Activated T-helper 1 cell treated with anti-CD3 and anti-CD28 coated beads, Interleukin-12 subunit alpha, Interleukin-12 subunit beta, Interleukin-2, Interleukin-4 antibody, amounts not matched to agents 30 ng/mL and 10 ng/mL and 1 ng/mL, durations not matched to agents 14 hours and 24 hours and 36 hours (primary cell): ENCODE measurements at regions not wholly inside any gene's neighbourhood (a gene's known extent, or its start where the extent isn't known, plus 50 kb on each side); places are given as distances from the start of the nearest gene placed in this dataset.

Experiments used
- DNase-seq: peaks from one replicate; pipeline ENCODE4 v3.0.0; 2021; ENCODE audit warnings: low spot score
- H3K27ac Mint-ChIP-seq: one replicate; pipeline ENCODE4 v1.8.0; 2021; ENCODE audit warnings: mild to moderate bottlenecking, mixed read lengths
- H3K27me3 Mint-ChIP-seq: one replicate; pipeline ENCODE4 v1.8.0; 2022; ENCODE audit warnings: mild to moderate bottlenecking, moderate library complexity, mixed read lengths; ENCODE audit not compliant: insufficient read depth
- H3K36me3 Mint-ChIP-seq: one replicate; pipeline ENCODE4 v1.8.0; 2021; ENCODE audit warnings: low read depth, mixed read lengths
- H3K4me1 Mint-ChIP-seq: one replicate; pipeline ENCODE4 v1.8.0; 2021; ENCODE audit warnings: low read depth, mixed read lengths
- H3K4me3 Mint-ChIP-seq: one replicate; pipeline ENCODE4 v1.8.0; 2021; ENCODE audit warnings: mild to moderate bottlenecking, moderate library complexity, mixed read lengths
- H3K9me3 Mint-ChIP-seq: one replicate; pipeline ENCODE4 v1.8.0; 2021; ENCODE audit warnings: mixed read lengths
- intact Hi-C: fragments of 100-400 bp; cut with micrococcal nuclease; formaldehyde crosslinking; loops from one replicate; pipeline ENCODE4 v1.15.1; 2024

DNA sequence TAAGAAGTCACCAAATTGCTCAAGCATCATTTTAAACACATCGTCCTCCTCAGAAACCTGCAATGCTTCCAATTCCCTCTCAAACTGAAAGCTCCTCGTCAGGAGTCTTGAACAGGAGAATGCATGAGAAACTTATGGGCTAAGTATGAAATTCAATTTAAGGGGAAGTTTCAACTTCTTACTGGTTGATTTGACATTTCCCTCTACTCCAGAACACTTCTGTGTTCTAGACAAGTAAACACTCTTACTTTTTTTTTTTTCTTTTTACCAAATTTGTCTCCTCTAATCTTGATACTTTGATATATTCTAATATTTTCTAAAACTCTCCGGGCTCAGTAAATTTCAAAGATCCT, 181.7 kb downstream of the RSL24D1 start:
- intact Hi-C loops: no loop called here
- Mint-ChIP-seq H3K27ac (no peak overlapping the region), H3K4me3 (no peak overlapping the region), H3K27me3 (no peaks in the 10 kb centered on the region), H3K36me3 (no peaks in the 10 kb centered on the region), H3K9me3 (no peaks in the 10 kb centered on the region), H3K4me1 (no peaks in the 10 kb centered on the region)
- no peak for DNase-seq

DNA sequence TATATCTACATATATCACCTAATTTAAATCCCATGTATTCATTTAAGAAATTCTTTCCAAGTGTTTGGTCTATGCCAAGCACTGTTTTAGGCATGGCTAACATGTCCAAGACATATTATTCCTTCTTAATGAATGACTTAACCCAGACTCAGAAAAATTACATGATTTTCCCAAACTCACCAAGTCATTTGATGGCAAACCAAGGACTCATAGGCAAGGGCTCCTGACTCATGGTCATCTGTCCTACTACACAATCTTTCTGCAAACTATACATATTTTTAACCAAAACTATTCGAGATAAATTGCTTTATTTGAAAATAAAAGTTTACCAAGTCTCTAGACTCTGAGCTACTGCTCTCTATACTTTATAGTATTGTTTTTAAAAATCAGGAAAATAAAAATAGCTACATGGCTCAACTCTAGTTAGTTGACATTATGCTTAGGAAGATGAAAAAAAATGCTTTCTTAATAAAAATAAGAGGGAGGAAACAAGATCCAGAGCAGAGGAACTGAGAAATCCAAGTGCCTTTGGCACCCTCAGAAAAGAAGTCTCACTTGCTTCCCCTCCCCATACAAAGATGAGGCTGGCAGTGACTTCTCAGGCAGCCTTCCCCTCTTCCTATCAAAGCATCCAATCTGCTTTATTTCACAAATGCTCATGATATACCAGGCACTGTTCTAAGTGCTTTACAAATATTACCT, 182.2 kb downstream of the RSL24D1 start:
- no peak overlapping the region for H3K27ac Mint-ChIP-seq

DNA sequence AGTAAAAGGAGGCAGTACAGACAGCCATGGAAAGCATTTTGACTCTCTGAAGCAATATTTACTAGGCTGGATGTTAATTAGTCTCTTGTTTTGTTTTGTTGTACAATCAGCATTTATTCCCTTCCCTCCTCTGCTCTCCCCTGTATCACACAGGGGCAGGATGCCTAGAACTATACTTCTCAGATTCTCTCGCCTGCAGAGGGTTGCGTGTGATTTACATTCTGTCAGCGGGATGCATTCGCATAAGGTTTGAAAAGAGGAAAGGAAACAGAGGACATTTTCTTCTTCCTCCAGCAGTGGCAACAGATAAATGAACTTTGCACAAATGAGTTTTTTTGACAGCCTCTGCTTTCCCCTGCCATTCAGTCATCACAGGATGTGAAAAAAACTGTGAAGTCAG, 188.3 kb downstream of the RSL24D1 start:
- Mint-ChIP-seq H3K27ac (no peak overlapping the region), H3K9me3 (no peaks in the 10 kb centered on the region), H3K27me3 (no peaks in the 10 kb centered on the region), H3K36me3 (no peaks in the 10 kb centered on the region), H3K4me3 (no peak overlapping the region), H3K4me1 (no peaks in the 10 kb centered on the region)
- DNase-seq: no peak
- intact Hi-C loops: no loop called here

More for the DNA sequence above, 182.2 kb downstream of the RSL24D1 start:
- Mint-ChIP-seq H3K4me3 (no peak overlapping the region), H3K27me3 (no peaks in the 10 kb centered on the region), H3K36me3 (no peaks in the 10 kb centered on the region), H3K4me1 (no peaks in the 10 kb centered on the region), H3K9me3 (no peaks in the 10 kb centered on the region)
- intact Hi-C loops: no loop called here
- DNase-seq: no peak

DNA sequence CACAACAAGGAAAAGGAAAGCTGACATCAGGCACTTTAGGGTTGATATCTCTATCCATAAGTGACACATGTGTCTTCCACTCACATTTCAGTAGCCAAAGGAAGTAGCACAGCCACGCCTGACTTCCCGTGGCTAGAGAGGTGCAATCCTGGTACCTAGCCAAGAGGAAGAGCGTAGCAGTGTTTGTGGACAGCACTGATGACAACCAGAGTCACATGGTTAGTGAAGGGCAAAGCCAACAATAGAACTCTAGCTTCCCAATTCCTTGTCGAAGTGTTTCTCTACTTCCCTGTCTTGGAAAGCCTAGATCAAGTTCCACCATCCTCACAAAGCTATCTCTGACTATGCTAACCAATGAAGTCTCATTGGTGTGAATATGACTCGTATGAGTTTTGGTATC, 189.2 kb downstream of the RSL24D1 start:
- H3K27ac Mint-ChIP-seq: no peak overlapping the region
- H3K36me3 Mint-ChIP-seq: no peaks in the 10 kb centered on the region
- no peak for DNase-seq
- no peaks in the 10 kb centered on the region for H3K4me1 Mint-ChIP-seq
- intact Hi-C loops: no loop called here
- H3K4me3 Mint-ChIP-seq: no peak overlapping the region
- H3K27me3 Mint-ChIP-seq: no peaks in the 10 kb centered on the region
- H3K9me3 Mint-ChIP-seq: no peaks in the 10 kb centered on the region

DNA sequence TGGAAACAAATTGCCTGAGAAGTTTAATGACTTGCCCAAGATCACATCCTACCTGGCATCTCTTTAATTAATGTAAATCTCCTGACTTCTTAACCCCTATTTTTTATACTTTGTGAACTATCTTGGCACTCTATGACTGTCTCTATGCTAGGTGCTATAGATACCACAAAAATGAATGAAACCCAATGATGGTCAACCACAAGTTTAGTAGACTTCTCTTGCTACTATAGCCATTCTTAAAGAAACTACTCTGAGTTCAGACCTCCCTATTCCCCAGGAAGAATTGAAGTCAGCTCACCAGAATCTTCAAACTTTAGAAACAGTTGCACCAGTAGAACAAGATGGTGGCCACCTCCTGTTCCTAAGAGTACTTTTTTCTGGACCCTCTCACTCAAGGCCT, 191.1 kb downstream of the RSL24D1 start:
- intact Hi-C loops: no loop called here
- Mint-ChIP-seq H3K27ac (no peak overlapping the region), H3K9me3 (no peaks in the 10 kb centered on the region), H3K36me3 (no peaks in the 10 kb centered on the region), H3K4me3 (no peak overlapping the region), H3K27me3 (no peaks in the 10 kb centered on the region), H3K4me1 (no peaks in the 10 kb centered on the region)
- no peak for DNase-seq

DNA sequence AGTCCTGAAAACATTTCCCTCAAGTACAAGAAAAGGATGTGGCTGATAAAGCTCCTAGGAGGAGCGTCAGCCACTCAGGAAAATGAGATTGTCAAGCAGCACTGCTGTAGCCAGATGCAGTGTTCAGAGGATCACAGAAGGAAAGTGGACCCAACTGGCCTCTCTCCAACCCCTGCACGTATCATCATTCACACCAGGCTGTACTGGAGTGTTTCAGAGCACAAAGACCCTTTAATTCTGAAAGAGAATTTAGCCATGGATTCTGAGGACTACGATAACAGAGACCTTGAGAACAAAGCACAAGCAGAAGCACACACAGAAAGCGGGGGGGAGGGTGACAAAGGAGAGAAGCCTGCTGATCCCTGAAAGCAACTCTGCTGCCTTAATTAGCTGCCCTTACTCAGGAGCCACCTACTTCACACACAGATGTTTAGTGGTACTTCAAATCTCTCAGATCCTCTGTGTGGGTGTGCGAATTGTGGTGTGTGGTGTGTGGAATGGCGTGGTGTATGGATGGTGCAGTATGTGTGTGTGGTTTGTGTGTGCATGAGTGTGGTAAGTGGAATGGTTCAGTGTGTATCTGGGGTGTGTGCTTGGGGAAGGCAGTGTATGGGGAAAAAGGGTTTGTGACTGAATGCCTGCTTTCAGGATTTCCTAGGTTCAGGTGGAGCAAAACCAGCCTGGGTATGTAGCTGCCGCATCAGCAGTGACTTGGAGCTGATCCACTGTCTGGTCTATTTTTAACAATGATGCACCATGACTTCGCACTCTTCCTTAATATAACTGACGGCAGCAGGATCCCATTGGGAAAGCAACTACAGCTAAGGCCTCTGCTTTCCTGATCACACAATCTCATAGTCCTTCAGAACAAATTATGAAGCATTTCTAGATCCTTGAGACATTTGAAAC, 192.5 kb downstream of the RSL24D1 start:
- Mint-ChIP-seq H3K27me3 (no peaks in the 10 kb centered on the region), H3K27ac (no peak overlapping the region), H3K4me1 (no peaks in the 10 kb centered on the region), H3K9me3 (no peaks in the 10 kb centered on the region), H3K36me3 (no peaks in the 10 kb centered on the region), H3K4me3 (no peak overlapping the region)
- intact Hi-C loops: no loop called here
- DNase-seq: no peak

DNA sequence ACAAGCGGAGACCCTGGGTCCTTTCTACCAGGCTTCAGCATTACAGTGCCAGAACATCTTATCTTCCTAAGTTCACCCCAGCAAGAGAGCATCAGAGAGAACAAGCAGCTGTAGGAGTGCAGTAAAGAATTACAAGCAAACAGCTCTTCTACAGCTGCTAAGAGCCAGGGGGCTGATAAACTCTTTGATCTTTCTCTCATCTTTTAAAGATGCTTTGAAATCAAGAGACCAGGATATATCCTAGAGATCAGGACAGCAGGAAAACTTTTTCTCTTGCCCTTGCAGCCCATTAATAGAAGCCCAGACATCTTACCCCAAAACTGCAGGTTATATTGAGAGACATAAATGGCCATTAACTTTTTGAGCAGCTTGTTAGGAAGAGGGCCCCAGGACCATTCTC, 198.1 kb downstream of the RSL24D1 start:
- Mint-ChIP-seq H3K27me3 (no peaks in the 10 kb centered on the region), H3K9me3 (no peaks in the 10 kb centered on the region), H3K27ac (no peak overlapping the region), H3K4me3 (no peak overlapping the region), H3K36me3 (no peaks in the 10 kb centered on the region), H3K4me1 (no peaks in the 10 kb centered on the region)
- no peak for DNase-seq
- intact Hi-C loops: no loop called here

DNA sequence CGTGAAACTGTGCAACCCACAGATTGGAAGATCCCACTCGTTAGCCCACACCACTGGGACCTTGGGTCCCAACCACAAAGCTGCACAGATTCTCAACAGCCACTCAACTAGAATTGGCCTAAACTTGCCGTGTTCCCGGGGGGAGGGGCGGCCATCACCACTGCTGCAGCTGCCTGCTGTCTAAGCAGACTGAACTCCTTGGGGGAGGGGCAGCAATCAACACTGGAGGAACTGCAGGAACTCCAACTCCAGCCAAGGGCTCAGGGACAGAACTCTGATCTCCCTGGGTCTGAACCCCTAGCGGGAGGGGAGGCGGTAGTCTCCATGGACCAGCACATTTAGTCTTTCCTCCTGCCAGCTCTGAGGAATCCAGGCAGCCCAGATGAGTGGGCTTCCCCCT, 205.9 kb downstream of the RSL24D1 start:
- intact Hi-C loops: no loop called here
- Mint-ChIP-seq H3K9me3 (peaks cover 3% of the 10 kb centered on the region), H3K4me1 (no peaks in the 10 kb centered on the region), H3K27me3 (peaks cover 2% of the 10 kb centered on the region), H3K36me3 (no peaks in the 10 kb centered on the region), H3K27ac (no peak overlapping the region), H3K4me3 (no peak overlapping the region)
- no peak for DNase-seq

DNA sequence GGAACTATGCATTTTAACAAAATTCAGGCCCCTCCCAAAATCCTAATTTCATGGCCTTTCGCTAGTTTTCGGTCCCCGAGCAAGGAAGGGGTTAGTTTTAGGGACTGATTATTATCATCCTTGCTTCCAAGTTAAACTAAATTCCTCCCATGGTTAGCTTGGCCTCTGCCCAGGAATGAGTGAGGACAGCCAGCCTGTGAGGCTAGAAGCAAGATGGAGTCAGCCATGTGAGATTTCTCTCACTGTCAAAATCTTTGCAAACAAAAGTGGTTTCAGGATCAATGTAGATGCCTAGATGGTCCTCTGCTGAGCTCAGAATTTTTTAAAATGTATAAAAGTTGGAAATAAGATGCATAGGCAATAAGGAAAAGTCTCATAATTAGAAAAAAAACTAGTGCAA, 208.9 kb downstream of the RSL24D1 start:
- Mint-ChIP-seq H3K36me3 (no peaks in the 10 kb centered on the region), H3K4me1 (no peaks in the 10 kb centered on the region), H3K9me3 (peaks cover 3% of the 10 kb centered on the region), H3K4me3 (no peak overlapping the region), H3K27ac (no peak overlapping the region), H3K27me3 (peaks cover 2% of the 10 kb centered on the region)
- DNase-seq: no peak
- intact Hi-C loops: no loop called here

DNA sequence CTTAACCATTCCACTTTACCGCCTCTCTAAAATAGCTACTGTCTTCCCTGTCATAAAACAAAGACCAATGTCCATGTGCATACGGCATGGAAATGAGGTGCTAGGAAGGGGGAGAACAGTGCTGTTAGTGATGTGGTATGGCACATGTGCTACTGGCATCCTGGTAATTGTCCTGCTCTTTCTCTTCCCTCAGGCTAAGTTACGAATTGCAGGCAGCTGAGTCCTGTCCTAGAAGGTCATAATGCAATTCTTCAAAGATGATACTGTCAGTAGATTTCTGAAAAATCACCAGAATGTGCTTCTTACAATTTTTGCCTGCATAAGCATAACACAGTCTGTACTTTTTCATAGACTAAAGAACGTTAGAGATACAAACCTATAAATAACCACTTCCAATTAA, 216.8 kb downstream of the RSL24D1 start:
- Mint-ChIP-seq H3K36me3 (no peaks in the 10 kb centered on the region), H3K27ac (no peak overlapping the region), H3K4me3 (no peak overlapping the region), H3K9me3 (no peaks in the 10 kb centered on the region), H3K4me1 (no peaks in the 10 kb centered on the region), H3K27me3 (no peaks in the 10 kb centered on the region)
- intact Hi-C loops: no loop called here
- DNase-seq: no peak

DNA sequence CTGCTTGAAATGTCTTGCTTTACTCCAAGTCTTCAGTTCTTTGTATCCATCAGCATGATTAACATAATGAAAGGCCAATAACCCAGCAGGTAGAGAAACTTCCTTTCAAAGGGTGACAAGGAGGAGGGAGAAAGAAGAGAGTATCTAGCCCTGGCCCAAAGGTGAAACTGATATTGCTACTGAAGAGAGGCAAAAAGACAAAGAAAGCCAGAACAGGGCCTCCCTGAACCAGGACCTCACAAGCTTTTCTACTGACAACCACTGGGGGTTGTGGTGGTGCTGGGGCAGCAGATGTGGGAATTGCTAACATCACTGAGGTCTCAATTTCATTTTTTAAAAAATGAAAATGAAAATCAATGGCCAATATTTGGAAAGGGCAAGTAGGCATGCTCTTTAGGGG, 234.1 kb downstream of the RSL24D1 start:
- H3K4me3 Mint-ChIP-seq: no peak overlapping the region
- DNase-seq: no peak
- peaks cover 2% of the 10 kb centered on the region for H3K27me3 Mint-ChIP-seq
- H3K27ac Mint-ChIP-seq: no peak overlapping the region
- H3K4me1 Mint-ChIP-seq: no peaks in the 10 kb centered on the region
- no peaks in the 10 kb centered on the region for H3K36me3 Mint-ChIP-seq
- intact Hi-C loops: no loop called here
- peaks cover 18% of the 10 kb centered on the region for H3K9me3 Mint-ChIP-seq

DNA sequence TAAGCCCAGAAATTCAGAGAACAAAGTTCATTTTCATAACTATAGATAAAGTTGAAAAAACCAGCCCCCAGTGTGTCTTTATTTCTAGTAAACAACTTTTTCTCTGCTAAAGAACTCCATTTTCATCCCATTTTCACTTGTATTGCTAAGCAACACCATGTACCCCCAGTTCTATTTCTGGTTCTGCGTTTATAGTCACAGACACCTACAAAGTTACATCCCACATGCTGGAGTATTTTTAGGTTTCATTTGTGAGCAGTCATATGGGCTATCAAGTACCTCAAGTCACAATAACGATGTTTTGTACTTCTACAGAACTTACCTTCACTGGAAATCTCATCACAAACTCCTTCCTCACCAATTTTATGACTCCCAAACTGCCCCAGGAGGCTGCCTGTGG, 236.5 kb downstream of the RSL24D1 start:
- no peaks in the 10 kb centered on the region for H3K4me1 Mint-ChIP-seq
- intact Hi-C loops: no loop called here
- no peaks in the 10 kb centered on the region for H3K36me3 Mint-ChIP-seq
- H3K27ac Mint-ChIP-seq: no peak overlapping the region
- H3K9me3 Mint-ChIP-seq: peaks cover 10% of the 10 kb centered on the region
- no peak for DNase-seq
- H3K27me3 Mint-ChIP-seq: no peaks in the 10 kb centered on the region
- H3K4me3 Mint-ChIP-seq: no peak overlapping the region

DNA sequence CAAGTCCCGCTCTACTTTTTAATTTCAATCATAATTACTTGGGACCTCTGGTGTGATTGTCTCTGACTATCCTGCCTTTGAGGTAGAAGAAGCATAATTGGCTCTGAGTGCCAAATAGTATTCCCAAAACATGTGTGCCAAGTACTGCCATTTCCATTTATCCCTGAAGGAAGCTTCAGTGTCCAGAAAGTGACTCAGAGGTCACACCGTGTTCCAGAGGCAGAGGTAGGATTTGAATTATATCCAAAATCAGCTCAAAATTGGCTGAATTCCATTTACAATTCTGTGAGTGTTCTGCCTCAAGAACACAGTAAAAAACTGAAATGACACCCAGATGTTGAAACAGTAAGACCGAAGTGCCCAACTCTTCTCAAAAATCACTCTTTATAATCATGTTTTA, 255.3 kb downstream of the RSL24D1 start:
- Mint-ChIP-seq H3K27ac (no peak overlapping the region), H3K36me3 (no peaks in the 10 kb centered on the region), H3K9me3 (no peaks in the 10 kb centered on the region), H3K4me1 (no peaks in the 10 kb centered on the region), H3K4me3 (no peak overlapping the region), H3K27me3 (peaks cover 4% of the 10 kb centered on the region)
- intact Hi-C loops: no loop called here
- no peak for DNase-seq
